Stimulated activated naive CD8-positive, alpha-beta T cell treated with anti-CD3 and anti-CD28 coated beads, Interleukin-15, Interleukin-2, amounts not matched to agents 100 ng/mL and 50 ng/mL, for 24 hours (primary cell): ENCODE measurements at regions not wholly inside any gene's neighbourhood (a gene's known extent, or its start where the extent isn't known, plus 50 kb on each side); places are given as distances from the start of the nearest gene placed in this dataset.

ENCODE experiments used
- H3K27ac Mint-ChIP-seq: one replicate; pipeline ENCODE4 v1.8.0; 2021; ENCODE audit warnings: mild to moderate bottlenecking, mixed read lengths
- H3K27me3 Mint-ChIP-seq: one replicate; pipeline ENCODE4 v1.8.0; 2021; ENCODE audit warnings: mixed read lengths
- H3K36me3 Mint-ChIP-seq: one replicate; pipeline ENCODE4 v1.8.0; 2021; ENCODE audit warnings: low read depth, mixed read lengths
- H3K4me1 Mint-ChIP-seq: one replicate; pipeline ENCODE4 v1.8.0; 2021; ENCODE audit warnings: low read depth, mixed read lengths
- H3K4me3 Mint-ChIP-seq: one replicate; pipeline ENCODE4 v1.8.0; 2021; ENCODE audit warnings: mild to moderate bottlenecking, mixed read lengths
- H3K9me3 Mint-ChIP-seq: one replicate; pipeline ENCODE4 v1.8.0; 2021; ENCODE audit warnings: mixed read lengths

DNA sequence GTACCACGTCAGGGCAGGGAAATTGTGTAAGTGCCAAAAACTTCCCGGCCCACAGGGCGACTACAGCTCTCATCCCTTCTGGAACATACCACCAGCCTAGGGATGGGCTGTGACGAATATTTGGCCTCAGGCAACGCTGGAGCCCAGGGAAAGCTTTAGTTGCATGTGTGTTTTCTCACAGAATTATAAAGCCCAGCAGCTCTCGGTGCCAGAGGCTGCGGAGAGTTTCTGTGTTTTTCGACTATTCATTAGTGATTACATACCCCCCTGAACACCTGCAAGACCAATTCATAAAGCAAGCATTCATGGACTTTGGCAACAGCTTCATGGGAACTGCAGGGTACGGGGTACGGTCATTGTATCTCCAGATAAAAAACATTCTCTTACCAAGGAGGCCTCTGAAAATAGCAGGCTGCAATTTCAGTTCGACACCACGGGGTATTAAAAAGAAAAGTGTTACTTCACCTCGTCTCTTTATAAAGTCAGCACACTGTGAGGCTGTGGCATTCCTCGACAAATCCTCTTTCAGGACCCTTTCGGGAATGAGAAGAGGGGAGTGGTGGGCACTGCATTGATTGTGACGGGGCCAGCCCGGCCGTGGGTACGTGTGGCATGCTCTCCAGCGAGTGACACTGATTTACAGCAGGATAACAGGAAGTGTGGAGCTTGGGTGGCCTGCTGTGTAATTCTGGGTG lies 243.6 kb upstream of the SORL1-AS1 start:
- no peaks in the 10 kb centered on the region for H3K9me3 Mint-ChIP-seq
- H3K4me1 Mint-ChIP-seq = no peaks in the 10 kb centered on the region
- no peak overlapping the region for H3K27ac Mint-ChIP-seq
- H3K27me3 Mint-ChIP-seq = peaks cover 10% of the 10 kb centered on the region
- H3K4me3 Mint-ChIP-seq = no peak overlapping the region
- no peaks in the 10 kb centered on the region for H3K36me3 Mint-ChIP-seq

DNA sequence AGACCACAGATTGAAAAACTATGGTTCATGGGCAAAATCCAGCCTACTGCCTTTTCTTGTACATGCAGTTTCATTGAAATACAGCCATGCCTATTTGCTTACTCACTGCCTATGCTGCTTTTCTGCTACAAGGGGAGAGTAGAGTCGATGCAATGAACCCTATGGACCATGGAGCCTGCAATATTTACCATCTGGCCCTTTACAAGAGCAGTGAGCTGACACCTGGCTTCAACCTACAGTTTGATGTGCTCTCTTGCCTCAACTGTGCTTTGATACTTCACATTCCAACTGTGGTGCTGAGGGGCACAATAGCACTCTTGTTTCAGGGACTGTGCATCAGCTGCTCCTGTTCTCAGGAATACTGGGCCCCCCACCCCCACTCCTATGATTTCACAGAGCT lies 239.5 kb upstream of the SORL1-AS1 start:
- Mint-ChIP-seq H3K4me1 (no peaks in the 10 kb centered on the region), H3K36me3 (no peaks in the 10 kb centered on the region), H3K4me3 (no peak overlapping the region), H3K27ac (no peak overlapping the region), H3K9me3 (no peaks in the 10 kb centered on the region), H3K27me3 (peaks cover 15% of the 10 kb centered on the region)

DNA sequence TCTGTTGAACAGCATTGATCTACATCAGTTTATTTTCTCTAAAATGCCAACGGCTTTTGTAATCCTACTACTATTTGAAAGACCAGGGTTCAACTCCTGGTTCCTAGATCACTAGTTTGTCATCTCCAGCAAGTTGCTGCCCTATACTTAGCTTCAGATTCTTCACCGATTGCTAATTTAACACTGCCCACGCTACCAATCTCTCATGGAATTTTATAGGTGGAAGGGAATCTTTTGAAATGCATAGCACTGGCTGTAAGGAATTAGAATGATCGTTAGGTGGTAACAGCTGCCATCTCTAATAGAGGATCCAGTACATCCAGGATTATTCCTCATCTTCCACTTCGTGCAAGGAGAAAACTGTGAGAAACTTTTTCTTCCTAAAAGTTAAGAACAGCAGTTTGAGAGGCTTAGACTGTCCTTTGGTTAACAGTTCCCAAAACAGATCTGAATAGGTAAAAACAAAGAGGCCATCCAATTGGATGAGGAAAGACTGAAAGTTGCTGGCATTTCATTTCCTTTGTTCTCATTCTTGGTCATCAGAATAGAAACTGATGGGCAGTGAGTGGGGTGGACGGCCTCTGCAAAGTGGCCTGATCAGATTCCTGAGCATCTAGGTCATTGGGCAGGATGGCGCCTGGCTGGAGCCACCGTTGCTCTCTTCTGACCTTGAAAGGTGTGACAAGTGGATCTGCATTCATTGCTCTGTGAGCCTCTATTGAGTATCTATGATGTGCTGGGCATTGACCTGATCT lies 236.3 kb upstream of the SORL1-AS1 start:
- Mint-ChIP-seq H3K27ac (no peak overlapping the region), H3K27me3 (peaks cover 11% of the 10 kb centered on the region), H3K4me1 (no peaks in the 10 kb centered on the region), H3K36me3 (no peaks in the 10 kb centered on the region), H3K9me3 (no peaks in the 10 kb centered on the region), H3K4me3 (no peak overlapping the region)

DNA sequence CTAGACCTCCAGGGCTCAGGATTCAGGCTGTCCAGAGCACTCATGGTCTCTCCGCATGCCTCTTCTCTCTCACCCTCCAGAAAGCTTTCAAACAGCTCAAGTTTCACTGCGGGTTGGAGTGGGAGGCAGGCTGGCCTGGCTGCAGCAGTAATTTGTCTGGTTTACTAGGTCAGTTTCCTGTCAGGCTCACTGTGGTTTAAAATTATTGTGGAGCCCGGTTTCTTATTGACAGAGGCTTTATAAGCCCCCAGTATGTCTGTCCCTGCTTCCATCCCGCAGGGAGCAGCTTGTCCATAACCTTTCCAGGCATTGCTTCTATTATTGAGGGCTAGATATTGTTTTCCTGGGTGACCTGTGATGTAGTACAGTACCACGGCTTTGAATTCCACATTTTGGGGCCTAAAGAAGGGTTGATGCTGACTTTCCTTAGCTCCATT lies 235.3 kb upstream of the SORL1-AS1 start:
- H3K4me1 Mint-ChIP-seq = no peaks in the 10 kb centered on the region
- H3K36me3 Mint-ChIP-seq = no peaks in the 10 kb centered on the region

DNA sequence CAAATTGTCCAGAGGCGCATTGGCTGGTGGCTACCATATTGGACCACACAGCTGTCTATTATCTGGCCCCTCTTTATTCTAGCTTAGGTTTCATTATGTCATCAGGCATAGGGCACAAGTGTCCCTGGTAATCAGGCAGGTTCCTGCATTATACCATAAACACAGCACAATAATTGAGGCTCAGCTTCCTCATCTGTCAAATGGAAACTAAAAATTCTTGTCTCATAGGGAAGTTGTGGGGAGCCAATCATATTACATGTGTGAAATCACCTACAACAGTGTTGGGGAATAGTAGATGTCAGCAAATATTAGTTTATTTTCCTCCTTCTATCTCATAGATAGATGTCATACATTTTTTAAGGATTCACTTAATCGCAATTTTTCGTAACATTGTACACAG lies 231.0 kb upstream of the SORL1-AS1 start:
- no peak overlapping the region for H3K27ac Mint-ChIP-seq
- peaks cover under 1% of the 10 kb centered on the region for H3K27me3 Mint-ChIP-seq
- no peaks in the 10 kb centered on the region for H3K4me1 Mint-ChIP-seq
- H3K4me3 Mint-ChIP-seq = no peak overlapping the region
- H3K36me3 Mint-ChIP-seq = no peaks in the 10 kb centered on the region
- H3K9me3 Mint-ChIP-seq = no peaks in the 10 kb centered on the region

More for the DNA sequence above, 235.3 kb upstream of the SORL1-AS1 start:
- no peak overlapping the region for H3K4me3 Mint-ChIP-seq
- peaks cover 11% of the 10 kb centered on the region for H3K27me3 Mint-ChIP-seq
- no peak overlapping the region for H3K27ac Mint-ChIP-seq
- no peaks in the 10 kb centered on the region for H3K9me3 Mint-ChIP-seq
